ENCODE measurements at regions not wholly inside any gene's neighbourhood (a gene's known extent, or its start where the extent isn't known, plus 50 kb on each side); places are given as distances from the start of the nearest gene placed in this dataset.

DNA sequence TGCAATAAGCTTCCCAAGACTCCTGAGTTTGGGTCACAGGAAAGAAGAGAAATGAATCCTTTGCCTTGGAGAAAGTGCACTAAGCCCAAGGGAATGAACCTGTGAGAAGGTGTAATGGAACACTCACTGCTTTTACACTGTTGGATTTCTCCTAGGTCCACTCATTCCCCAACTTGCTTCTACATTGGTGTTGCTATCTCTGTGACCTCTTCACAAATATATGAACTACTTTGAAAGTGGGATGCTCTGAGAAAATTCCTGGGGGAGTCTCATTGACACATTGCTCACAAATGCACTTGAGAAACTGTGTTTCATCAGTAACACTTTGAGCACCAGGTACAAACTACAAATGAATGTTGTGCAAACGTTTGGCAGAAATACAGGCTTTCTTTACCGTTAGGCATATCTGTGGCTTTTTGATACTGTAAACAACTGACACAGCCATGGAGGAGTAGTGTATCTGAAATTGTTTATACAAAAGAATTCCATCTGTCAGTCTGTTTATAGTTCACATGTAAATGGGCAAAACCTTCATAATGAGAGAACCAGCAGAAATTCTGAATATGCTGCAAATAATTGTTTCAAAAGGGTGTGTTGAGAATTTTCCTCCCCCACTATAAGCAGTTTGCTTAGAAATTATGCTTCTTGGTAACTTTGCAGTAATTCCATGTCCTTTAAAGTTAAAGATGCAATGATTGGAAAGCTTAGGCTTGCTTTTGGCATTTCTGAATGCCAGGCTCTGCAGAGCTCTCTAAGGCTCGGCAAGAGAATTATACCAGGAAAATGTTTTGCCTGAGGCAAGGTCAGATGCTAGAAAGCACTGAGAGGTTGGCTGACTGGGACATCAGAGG, 348.5 kb upstream of the DDHD1 start:
- TF ChIP-seq, protein P1, sequence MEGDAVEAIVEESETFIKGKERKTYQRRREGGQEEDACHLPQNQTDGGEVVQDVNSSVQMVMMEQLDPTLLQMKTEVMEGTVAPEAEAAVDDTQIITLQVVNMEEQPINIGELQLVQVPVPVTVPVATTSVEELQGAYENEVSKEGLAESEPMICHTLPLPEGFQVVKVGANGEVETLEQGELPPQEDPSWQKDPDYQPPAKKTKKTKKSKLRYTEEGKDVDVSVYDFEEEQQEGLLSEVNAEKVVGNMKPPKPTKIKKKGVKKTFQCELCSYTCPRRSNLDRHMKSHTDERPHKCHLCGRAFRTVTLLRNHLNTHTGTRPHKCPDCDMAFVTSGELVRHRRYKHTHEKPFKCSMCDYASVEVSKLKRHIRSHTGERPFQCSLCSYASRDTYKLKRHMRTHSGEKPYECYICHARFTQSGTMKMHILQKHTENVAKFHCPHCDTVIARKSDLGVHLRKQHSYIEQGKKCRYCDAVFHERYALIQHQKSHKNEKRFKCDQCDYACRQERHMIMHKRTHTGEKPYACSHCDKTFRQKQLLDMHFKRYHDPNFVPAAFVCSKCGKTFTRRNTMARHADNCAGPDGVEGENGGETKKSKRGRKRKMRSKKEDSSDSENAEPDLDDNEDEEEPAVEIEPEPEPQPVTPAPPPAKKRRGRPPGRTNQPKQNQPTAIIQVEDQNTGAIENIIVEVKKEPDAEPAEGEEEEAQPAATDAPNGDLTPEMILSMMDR (IDR thresholded peaks at IDR 0.05; ENCODE audit: insufficient read depth, low read length): no peak
- TF ChIP-seq POLR2AphosphoS5 (IDR thresholded peaks at IDR 0.05; ENCODE audit: low read depth) (no peak), GABPA (IDR thresholded peaks at IDR 0.05; ENCODE audit: low read depth) (no peak)
- TF ChIP-seq, protein P2, sequence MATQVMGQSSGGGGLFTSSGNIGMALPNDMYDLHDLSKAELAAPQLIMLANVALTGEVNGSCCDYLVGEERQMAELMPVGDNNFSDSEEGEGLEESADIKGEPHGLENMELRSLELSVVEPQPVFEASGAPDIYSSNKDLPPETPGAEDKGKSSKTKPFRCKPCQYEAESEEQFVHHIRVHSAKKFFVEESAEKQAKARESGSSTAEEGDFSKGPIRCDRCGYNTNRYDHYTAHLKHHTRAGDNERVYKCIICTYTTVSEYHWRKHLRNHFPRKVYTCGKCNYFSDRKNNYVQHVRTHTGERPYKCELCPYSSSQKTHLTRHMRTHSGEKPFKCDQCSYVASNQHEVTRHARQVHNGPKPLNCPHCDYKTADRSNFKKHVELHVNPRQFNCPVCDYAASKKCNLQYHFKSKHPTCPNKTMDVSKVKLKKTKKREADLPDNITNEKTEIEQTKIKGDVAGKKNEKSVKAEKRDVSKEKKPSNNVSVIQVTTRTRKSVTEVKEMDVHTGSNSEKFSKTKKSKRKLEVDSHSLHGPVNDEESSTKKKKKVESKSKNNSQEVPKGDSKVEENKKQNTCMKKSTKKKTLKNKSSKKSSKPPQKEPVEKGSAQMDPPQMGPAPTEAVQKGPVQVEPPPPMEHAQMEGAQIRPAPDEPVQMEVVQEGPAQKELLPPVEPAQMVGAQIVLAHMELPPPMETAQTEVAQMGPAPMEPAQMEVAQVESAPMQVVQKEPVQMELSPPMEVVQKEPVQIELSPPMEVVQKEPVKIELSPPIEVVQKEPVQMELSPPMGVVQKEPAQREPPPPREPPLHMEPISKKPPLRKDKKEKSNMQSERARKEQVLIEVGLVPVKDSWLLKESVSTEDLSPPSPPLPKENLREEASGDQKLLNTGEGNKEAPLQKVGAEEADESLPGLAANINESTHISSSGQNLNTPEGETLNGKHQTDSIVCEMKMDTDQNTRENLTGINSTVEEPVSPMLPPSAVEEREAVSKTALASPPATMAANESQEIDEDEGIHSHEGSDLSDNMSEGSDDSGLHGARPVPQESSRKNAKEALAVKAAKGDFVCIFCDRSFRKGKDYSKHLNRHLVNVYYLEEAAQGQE (IDR thresholded peaks at IDR 0.05; ENCODE audit: insufficient replicate concordance, low read depth): no peak

Data from HL-60 (cell line).